HCEC 1CT (cell line): ENCODE measurements at regions not wholly inside any gene's neighbourhood (a gene's known extent, or its start where the extent isn't known, plus 50 kb on each side); places are given as distances from the start of the nearest gene placed in this dataset.
A peak's percentile ranks its signal among the peaks of the same experiment; 100 is the strongest.
"Not testable (repeated sequence)": the region's sequence is repeated elsewhere in the genome, so short reads cannot be mapped to it uniquely, and the experiment has no call there.

Experiments
- DNase-seq: peaks from one replicate; pipeline ENCODE4 v3.0.0-alpha.2; 2017

- DNase-seq: peak; percentile 30
Measured at GRCh38 chr7:112540839-112541577, 60.2 kb downstream of the LSMEM1 start.

GRCh38 chr7:112546723-112547513 is 66.1 kb downstream of the LSMEM1 start:
- DNase-seq: no peak

GRCh38 chr7:112547916-112548315 is 67.1 kb downstream of the LSMEM1 start:
- no peak for DNase-seq

GRCh38 chr7:112550468-112551060 is 69.8 kb downstream of the LSMEM1 start:
- peak; percentile 66 for DNase-seq

GRCh38 chr7:112551521-112551920 is 70.7 kb downstream of the LSMEM1 start:
- not testable (repeated sequence) for DNase-seq

GRCh38 chr7:112554591-112554990 is 73.8 kb downstream of the LSMEM1 start:
- DNase-seq: no peak

- peak; percentile 23 for DNase-seq
Measured at GRCh38 chr7:112556633-112557032, 75.8 kb downstream of the LSMEM1 start.

- no peak for DNase-seq
Measured at GRCh38 chr7:112566442-112567324, 85.9 kb downstream of the LSMEM1 start.

GRCh38 chr7:112567388-112567787 is 86.6 kb downstream of the LSMEM1 start:
- no peak for DNase-seq

- no peak for DNase-seq
Measured at GRCh38 chr7:112571852-112572607, 91.2 kb downstream of the LSMEM1 start.

GRCh38 chr7:112572669-112573301 is 92.0 kb downstream of the LSMEM1 start:
- no peak for DNase-seq

GRCh38 chr7:112573302-112574039 is 92.7 kb downstream of the LSMEM1 start:
- no peak for DNase-seq

GRCh38 chr7:112575864-112576263 is 95.1 kb downstream of the LSMEM1 start:
- no peak for DNase-seq

GRCh38 chr7:112579388-112579787 is 98.6 kb downstream of the LSMEM1 start:
- DNase-seq: no peak

- no peak for DNase-seq
Measured at GRCh38 chr7:112580717-112581435, 100.1 kb downstream of the LSMEM1 start.

GRCh38 chr7:112581529-112581928 is 100.7 kb downstream of the LSMEM1 start:
- DNase-seq: no peak

- DNase-seq: no peak
Measured at GRCh38 chr7:112584290-112584689, 103.5 kb downstream of the LSMEM1 start.

- DNase-seq: no peak
Measured at GRCh38 chr7:112587504-112587903, 106.7 kb downstream of the LSMEM1 start.

- DNase-seq: not testable (repeated sequence)
Measured at GRCh38 chr7:112592565-112593263, 111.9 kb downstream of the LSMEM1 start.
